ENCODE measurements at regions not wholly inside any gene's neighbourhood (a gene's known extent, or its start where the extent isn't known, plus 50 kb on each side); places are given as distances from the start of the nearest gene placed in this dataset.

- Histone ChIP-seq H4K20me1 (ENCODE audit: insufficient read depth) (no peaks in the 10 kb centered on the region), H3K9me3 (no peaks in the 10 kb centered on the region), H2AFZ (ENCODE audit: low read depth) (0 out of 2 replicates have a peak overlapping the region, but pooled peaks have one; percentile 10), H3K36me3 (replicated peaks in 1 of 2; ENCODE audit: control insufficient read depth in 1 of 2, insufficient read depth in 2 of 2, low read length in 1 of 2) (no peaks in the 10 kb centered on the region), H3K4me3 (ENCODE audit: low read depth in 2 of 2, low read length in 1 of 2) (no peak overlapping the region), H3K27me3 (ENCODE audit: insufficient read depth) (no peaks in the 10 kb centered on the region), H3K4me2 (no peak overlapping the region), H3K27ac (ENCODE audit: low read depth in 2 of 2, low read length in 1 of 2) (no peak overlapping the region), H3K9ac (no peak overlapping the region), H3F3A (replicated peaks; ENCODE audit: insufficient read depth) (no peaks in the 10 kb centered on the region), H3K79me2 (ENCODE audit: insufficient read depth) (no peaks in the 10 kb centered on the region), H3K4me1 (ENCODE audit: control insufficient read depth in 1 of 2, insufficient read depth in 2 of 2, low read depth in 1 of 2, low read length in 1 of 2) (no peaks in the 10 kb centered on the region), H3K9me2 (0 out of 2 replicates have a peak, but pooled peaks cover 3% of the 10 kb centered on the region)
- POLR2A ChIA-PET: no interaction called here
- TF ChIP-seq MXI1 (IDR thresholded peaks at IDR 0.05; ENCODE audit: low read depth, low read length): no peak
- no peak for TF ChIP-seq TAF1 (IDR thresholded peaks at IDR 0.05; ENCODE audit: borderline replicate concordance, low read depth, low read length)
- no peak for TF ChIP-seq CTCF (IDR thresholded peaks at IDR 0.05)
- no peak for TF ChIP-seq FOXJ3 (CRISPR knock-in tag; IDR thresholded peaks at IDR 0.05)
- TF ChIP-seq SIN3A (IDR thresholded peaks at IDR 0.05; ENCODE audit: borderline replicate concordance, low read depth, low read length): no peak
- no peak for TF ChIP-seq RFX5 (IDR thresholded peaks at IDR 0.05; ENCODE audit: low read length)
- TF ChIP-seq RXRA (IDR thresholded peaks at IDR 0.05; ENCODE audit: borderline replicate concordance, low read depth): no peak
- TF ChIP-seq YY1 (IDR thresholded peaks at IDR 0.05; ENCODE audit: low read depth): no peak
- TF ChIP-seq, protein P1, sequence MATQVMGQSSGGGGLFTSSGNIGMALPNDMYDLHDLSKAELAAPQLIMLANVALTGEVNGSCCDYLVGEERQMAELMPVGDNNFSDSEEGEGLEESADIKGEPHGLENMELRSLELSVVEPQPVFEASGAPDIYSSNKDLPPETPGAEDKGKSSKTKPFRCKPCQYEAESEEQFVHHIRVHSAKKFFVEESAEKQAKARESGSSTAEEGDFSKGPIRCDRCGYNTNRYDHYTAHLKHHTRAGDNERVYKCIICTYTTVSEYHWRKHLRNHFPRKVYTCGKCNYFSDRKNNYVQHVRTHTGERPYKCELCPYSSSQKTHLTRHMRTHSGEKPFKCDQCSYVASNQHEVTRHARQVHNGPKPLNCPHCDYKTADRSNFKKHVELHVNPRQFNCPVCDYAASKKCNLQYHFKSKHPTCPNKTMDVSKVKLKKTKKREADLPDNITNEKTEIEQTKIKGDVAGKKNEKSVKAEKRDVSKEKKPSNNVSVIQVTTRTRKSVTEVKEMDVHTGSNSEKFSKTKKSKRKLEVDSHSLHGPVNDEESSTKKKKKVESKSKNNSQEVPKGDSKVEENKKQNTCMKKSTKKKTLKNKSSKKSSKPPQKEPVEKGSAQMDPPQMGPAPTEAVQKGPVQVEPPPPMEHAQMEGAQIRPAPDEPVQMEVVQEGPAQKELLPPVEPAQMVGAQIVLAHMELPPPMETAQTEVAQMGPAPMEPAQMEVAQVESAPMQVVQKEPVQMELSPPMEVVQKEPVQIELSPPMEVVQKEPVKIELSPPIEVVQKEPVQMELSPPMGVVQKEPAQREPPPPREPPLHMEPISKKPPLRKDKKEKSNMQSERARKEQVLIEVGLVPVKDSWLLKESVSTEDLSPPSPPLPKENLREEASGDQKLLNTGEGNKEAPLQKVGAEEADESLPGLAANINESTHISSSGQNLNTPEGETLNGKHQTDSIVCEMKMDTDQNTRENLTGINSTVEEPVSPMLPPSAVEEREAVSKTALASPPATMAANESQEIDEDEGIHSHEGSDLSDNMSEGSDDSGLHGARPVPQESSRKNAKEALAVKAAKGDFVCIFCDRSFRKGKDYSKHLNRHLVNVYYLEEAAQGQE (IDR thresholded peaks at IDR 0.05; ENCODE audit: low read depth, low read length): no peak
- no peak for TF ChIP-seq PBX3 (IDR thresholded peaks at IDR 0.05)
- TF ChIP-seq CHD2 (IDR thresholded peaks at IDR 0.05; ENCODE audit: low read length, partially characterized antibody): no peak
- TF ChIP-seq JUND (IDR thresholded peaks at IDR 0.05): no peak
- TF ChIP-seq NRF1 (IDR thresholded peaks at IDR 0.05; ENCODE audit: low read depth, low read length): no peak
- no peak for TF ChIP-seq MAX (IDR thresholded peaks at IDR 0.05; ENCODE audit: low read depth)
- TF ChIP-seq EZH2phosphoT487 (IDR thresholded peaks at IDR 0.05; ENCODE audit: borderline replicate concordance, low read depth): no peak
- TF ChIP-seq ZBTB33 (IDR thresholded peaks at IDR 0.05; ENCODE audit: borderline replicate concordance, low read depth): no peak
- no peak for TF ChIP-seq IRF3 (IDR thresholded peaks at IDR 0.05; ENCODE audit: low read depth, low read length)
- TF ChIP-seq EP300 (IDR thresholded peaks at IDR 0.05; ENCODE audit: borderline replicate concordance in 1 of 2, low read depth in 1 of 2, low read length in 1 of 2): no peak
- TF ChIP-seq TCF12 (IDR thresholded peaks at IDR 0.05): no peak
- TF ChIP-seq USF2 (IDR thresholded peaks at IDR 0.05; ENCODE audit: borderline replicate concordance, low read depth, low read length): no peak
- CTCF ChIA-PET: interaction anchor here (0.7 kb wide), 1 partner anchor 14 kb away, joined by 3 read pairs; no protein-coding TSS in a partner anchor
- WGBS (ENCODE audit: low lambda C conversion rate): 58% methylated on average over 3 of the region's 3 CpGs
- no peak for DNase-seq
Measured at GRCh38 chr2:36058076-36058475, 297.5 kb upstream of the CRIM1 start.

Measured in SK-N-SH (cell line).